HepG2 (cell line): ENCODE measurements at regions not wholly inside any gene's neighbourhood (a gene's known extent, or its start where the extent isn't known, plus 50 kb on each side); places are given as distances from the start of the nearest gene placed in this dataset.

Experiments
- ATF1 ChIP-seq: IDR thresholded peaks from 2 replicates; pipeline ENCODE4 v1.6.1; 2016; ENCODE audit warnings: mild to moderate bottlenecking, control low read depth
- CTCF ChIP-seq: sonication (generic); formaldehyde crosslinking; IDR thresholded peaks from 2 replicates; pipeline ENCODE4 v1.5.0; 2020; ENCODE audit warnings: mild to moderate bottlenecking, missing genetic modification reagents, moderate library complexity
- KDM5B ChIP-seq: sonication (generic); formaldehyde crosslinking; IDR thresholded peaks from 2 replicates; pipeline ENCODE4 v1.4.0; 2020; ENCODE audit warnings: missing genetic modification reagents, mild to moderate bottlenecking, borderline replicate concordance
- MAFK ChIP-seq, 2 experiments: IDR thresholded peaks in 1 of 2; conservative IDR thresholded peaks in 1 of 2; 2 replicates each; pipeline ENCODE4 v1.6.1; 2011; ENCODE audit warnings: improper control_type of control experiment in 2 of 2, low read length in 2 of 2
- POLR2A ChIP-seq, 2 experiments: IDR thresholded peaks; 2 replicates each; pipeline ENCODE4 v1.6.1; 2011; ENCODE audit warnings: low read depth in 2 of 2, low read length in 2 of 2, mild to moderate bottlenecking in 1 of 2, moderate library complexity in 1 of 2; ENCODE audit not compliant: insufficient read depth in 1 of 2
- TBL1XR1 ChIP-seq: fragments of 150-350 bp; IDR thresholded peaks from 2 replicates; pipeline ENCODE4 v1.6.1; 2014; ENCODE audit warnings: borderline replicate concordance, low read length; ENCODE audit not compliant: partially characterized antibody
- TBX2 ChIP-seq: sonication (generic); formaldehyde crosslinking; IDR thresholded peaks from 2 replicates; pipeline ENCODE4 v1.5.0; 2020; ENCODE audit warnings: missing genetic modification reagents, mild to moderate bottlenecking, borderline replicate concordance
- ZFP36 ChIP-seq: fragments of 150-350 bp; IDR thresholded peaks from 2 replicates; pipeline ENCODE4 v1.6.1; 2018; ENCODE audit warnings: borderline replicate concordance, low read length, low read depth; ENCODE audit not compliant: partially characterized antibody
- ZNF24 ChIP-seq: fragments of 450-650 bp; IDR thresholded peaks from 2 replicates; pipeline ENCODE4 v1.6.1; 2017; ENCODE audit warnings: antibody characterized with exemption, mild to moderate bottlenecking
- ZNF264 ChIP-seq: sonication (generic); formaldehyde crosslinking; IDR thresholded peaks from 2 replicates; pipeline ENCODE4 v1.4.0; 2020; ENCODE audit warnings: missing genetic modification reagents
- ZNF747 ChIP-seq: sonication (generic); formaldehyde crosslinking; IDR thresholded peaks from 2 replicates; pipeline ENCODE4 v1.8.1; 2023; ENCODE audit warnings: missing genetic modification reagents, mild to moderate bottlenecking, borderline replicate concordance
- TF ChIP-seq, protein P1 (sequence below): sonication (generic); formaldehyde crosslinking; IDR thresholded peaks from 2 replicates; pipeline ENCODE4 v1.4.0; 2020; ENCODE audit warnings: mild to moderate bottlenecking, missing genetic modification reagents, borderline replicate concordance

GRCh38 chr2:142670362-142670761, 207.1 kb upstream of the KYNU start:
- TF ChIP-seq, protein P1, sequence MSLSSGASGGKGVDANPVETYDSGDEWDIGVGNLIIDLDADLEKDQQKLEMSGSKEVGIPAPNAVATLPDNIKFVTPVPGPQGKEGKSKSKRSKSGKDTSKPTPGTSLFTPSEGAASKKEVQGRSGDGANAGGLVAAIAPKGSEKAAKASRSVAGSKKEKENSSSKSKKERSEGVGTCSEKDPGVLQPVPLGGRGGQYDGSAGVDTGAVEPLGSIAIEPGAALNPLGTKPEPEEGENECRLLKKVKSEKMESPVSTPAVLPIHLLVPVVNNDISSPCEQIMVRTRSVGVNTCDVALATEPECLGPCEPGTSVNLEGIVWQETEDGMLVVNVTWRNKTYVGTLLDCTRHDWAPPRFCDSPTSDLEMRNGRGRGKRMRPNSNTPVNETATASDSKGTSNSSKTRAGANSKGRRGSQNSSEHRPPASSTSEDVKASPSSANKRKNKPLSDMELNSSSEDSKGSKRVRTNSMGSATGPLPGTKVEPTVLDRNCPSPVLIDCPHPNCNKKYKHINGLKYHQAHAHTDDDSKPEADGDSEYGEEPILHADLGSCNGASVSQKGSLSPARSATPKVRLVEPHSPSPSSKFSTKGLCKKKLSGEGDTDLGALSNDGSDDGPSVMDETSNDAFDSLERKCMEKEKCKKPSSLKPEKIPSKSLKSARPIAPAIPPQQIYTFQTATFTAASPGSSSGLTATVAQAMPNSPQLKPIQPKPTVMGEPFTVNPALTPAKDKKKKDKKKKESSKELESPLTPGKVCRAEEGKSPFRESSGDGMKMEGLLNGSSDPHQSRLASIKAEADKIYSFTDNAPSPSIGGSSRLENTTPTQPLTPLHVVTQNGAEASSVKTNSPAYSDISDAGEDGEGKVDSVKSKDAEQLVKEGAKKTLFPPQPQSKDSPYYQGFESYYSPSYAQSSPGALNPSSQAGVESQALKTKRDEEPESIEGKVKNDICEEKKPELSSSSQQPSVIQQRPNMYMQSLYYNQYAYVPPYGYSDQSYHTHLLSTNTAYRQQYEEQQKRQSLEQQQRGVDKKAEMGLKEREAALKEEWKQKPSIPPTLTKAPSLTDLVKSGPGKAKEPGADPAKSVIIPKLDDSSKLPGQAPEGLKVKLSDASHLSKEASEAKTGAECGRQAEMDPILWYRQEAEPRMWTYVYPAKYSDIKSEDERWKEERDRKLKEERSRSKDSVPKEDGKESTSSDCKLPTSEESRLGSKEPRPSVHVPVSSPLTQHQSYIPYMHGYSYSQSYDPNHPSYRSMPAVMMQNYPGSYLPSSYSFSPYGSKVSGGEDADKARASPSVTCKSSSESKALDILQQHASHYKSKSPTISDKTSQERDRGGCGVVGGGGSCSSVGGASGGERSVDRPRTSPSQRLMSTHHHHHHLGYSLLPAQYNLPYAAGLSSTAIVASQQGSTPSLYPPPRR, result no peak
- TF ChIP-seq KDM5B (CRISPR knock-in tag) (no peak), MAFK (conservative IDR thresholded peaks at IDR 0.05 in 1 of 2, IDR thresholded peaks at IDR 0.05 in 1 of 2; ENCODE audit: low read length in 2 of 2) (peak in 1 of 2 experiments; percentile 69; a peak in 2 of 4 replicates), ZNF24 (no peak), ZFP36 (no peak), TBL1XR1 (no peak), CTCF (CRISPR knock-in tag) (no peak), TBX2 (CRISPR knock-in tag) (no peak), ZNF264 (CRISPR knock-in tag) (no peak), ZNF747 (CRISPR knock-in tag) (no peak), POLR2A (IDR thresholded peaks at IDR 0.05; ENCODE audit: insufficient read depth in 1 of 2, low read depth in 2 of 2, low read length in 2 of 2) (no peak), ATF1 (no peak)
